ENCODE measurements at regions not wholly inside any gene's neighbourhood (a gene's known extent, or its start where the extent isn't known, plus 50 kb on each side); places are given as distances from the start of the nearest gene placed in this dataset.

- no peak for DNase-seq
Measured at GRCh38 chr6:165229216-165229615, 80.2 kb downstream of the C6orf118 start.

GRCh38 chr6:165227644-165228329 lies 81.6 kb downstream of the C6orf118 start:
- peak; percentile 78 for DNase-seq

GRCh38 chr6:165223736-165224135 lies 85.7 kb downstream of the C6orf118 start:
- no peak for DNase-seq

- DNase-seq: peak; percentile 22
Measured at GRCh38 chr6:165223101-165223500, 86.3 kb downstream of the C6orf118 start.

GRCh38 chr6:165222315-165223025 lies 86.9 kb downstream of the C6orf118 start:
- DNase-seq: no peak

GRCh38 chr6:165220045-165220444 lies 89.4 kb downstream of the C6orf118 start:
- DNase-seq: no peak

GRCh38 chr6:165219629-165220028 lies 89.8 kb downstream of the C6orf118 start:
- no peak for DNase-seq

GRCh38 chr6:165218829-165219228 lies 90.6 kb downstream of the C6orf118 start:
- peak; percentile 70 for DNase-seq

GRCh38 chr6:165206798-165207197 lies 102.6 kb downstream of the C6orf118 start:
- DNase-seq: no peak

GRCh38 chr6:165205632-165206031 lies 103.8 kb downstream of the C6orf118 start:
- no peak for DNase-seq

GRCh38 chr6:165204807-165205545 lies 104.4 kb downstream of the C6orf118 start:
- no peak for DNase-seq

- DNase-seq: peak; percentile 33
Measured at GRCh38 chr6:165200178-165200577, 109.2 kb downstream of the C6orf118 start.

- no peak for DNase-seq
Measured at GRCh38 chr6:165191461-165191860, 117.9 kb downstream of the C6orf118 start.

- no peak for DNase-seq
Measured at GRCh38 chr6:165186441-165187205, 122.8 kb downstream of the C6orf118 start.

- DNase-seq: peak; percentile 38
Measured at GRCh38 chr6:165186041-165186440, 123.4 kb downstream of the C6orf118 start.

- no peak for DNase-seq
Measured at GRCh38 chr6:165184192-165184979, 125.0 kb downstream of the C6orf118 start.

- no peak for DNase-seq
Measured at GRCh38 chr6:165183496-165184140, 125.8 kb downstream of the C6orf118 start.

GRCh38 chr6:165183071-165183470 lies 126.3 kb downstream of the C6orf118 start:
- no peak for DNase-seq

GRCh38 chr6:165181951-165182414 lies 127.4 kb downstream of the C6orf118 start:
- peak; percentile 71 for DNase-seq

GRCh38 chr6:165178056-165178455 lies 131.3 kb downstream of the C6orf118 start:
- DNase-seq: peak; percentile 38

- no peak for DNase-seq
Measured at GRCh38 chr6:165173484-165173883, 135.9 kb downstream of the C6orf118 start.
